Neural progenitor cell (in vitro differentiated cells): ENCODE measurements at regions not wholly inside any gene's neighbourhood (a gene's known extent, or its start where the extent isn't known, plus 50 kb on each side); places are given as distances from the start of the nearest gene placed in this dataset.

Experiments
- CTCF ChIP-seq: fragments of 200-600 bp; sonication (generic); IDR thresholded peaks from 2 replicates; pipeline ENCODE4 v1.5.1; 2017; ENCODE audit warnings: antibody characterized with exemption, mild to moderate bottlenecking
- EZH2 ChIP-seq: fragments of 200-600 bp; sonication (generic); IDR thresholded peaks from 2 replicates; pipeline ENCODE4 v1.6.1; 2017; ENCODE audit warnings: antibody characterized with exemption, mild to moderate bottlenecking, moderate library complexity
- EZH2phosphoT487 ChIP-seq: fragments of 200-600 bp; sonication (generic); IDR thresholded peaks from 2 replicates; pipeline ENCODE4 v1.6.1; 2017; ENCODE audit warnings: antibody characterized with exemption

- no peak for TF ChIP-seq CTCF
- no peak for TF ChIP-seq EZH2
- no peak for TF ChIP-seq EZH2phosphoT487
Measured at GRCh38 chr1:69511426-69512192, 56.1 kb upstream of the LRRC7 start.
